Naive B cell (primary cell): ENCODE measurements at regions not wholly inside any gene's neighbourhood (a gene's known extent, or its start where the extent isn't known, plus 50 kb on each side); places are given as distances from the start of the nearest gene placed in this dataset.
"Not testable (repeated sequence)": the region's sequence is repeated elsewhere in the genome, so short reads cannot be mapped to it uniquely, and the experiment has no call there.

ENCODE experiments used
- ATAC-seq, 2 donors: fragments of 150-1000 bp; cut with Tn5 transposase; 2 replicates each; pipeline ENCODE4 v1.10.0; 2021; ENCODE audit warnings: low read depth in 2 of 2, mild to moderate bottlenecking in 2 of 2, moderate library complexity in 2 of 2
- DNase-seq: peaks from one replicate; pipeline ENCODE4 v3.0.0; 2022
- H3K27ac Mint-ChIP-seq, 6 donors: one replicate each; pipeline ENCODE4 v1.8.0; 2020 to 2022; ENCODE audit warnings: mild to moderate bottlenecking in 6 of 6, mixed read lengths in 6 of 6, moderate library complexity in 5 of 6, inconsistent platforms in 2 of 6
- H3K27me3 Mint-ChIP-seq, 3 donors: one replicate each; pipeline ENCODE4 v1.8.0; 2021 to 2022; ENCODE audit warnings: mixed read lengths in 3 of 3, mild to moderate bottlenecking in 1 of 3
- H3K36me3 Mint-ChIP-seq, 2 donors: one replicate each; pipeline ENCODE4 v1.8.0; 2020 to 2022; ENCODE audit warnings: mixed read lengths in 2 of 2, inconsistent platforms in 1 of 2, mild to moderate bottlenecking in 1 of 2
- H3K4me1 Mint-ChIP-seq, 3 donors: one replicate each; pipeline ENCODE4 v1.8.0; 2020 to 2022; ENCODE audit warnings: mixed read lengths in 3 of 3, inconsistent platforms in 1 of 3, mild to moderate bottlenecking in 1 of 3, moderate library complexity in 1 of 3
- H3K4me3 Mint-ChIP-seq, 8 donors: one replicate each; pipeline ENCODE4 v1.8.0; 2020 to 2022; ENCODE audit warnings: mild to moderate bottlenecking in 8 of 8, mixed read lengths in 8 of 8, moderate library complexity in 8 of 8, inconsistent platforms in 2 of 8
- H3K9me3 Mint-ChIP-seq, 7 donors: one replicate each; pipeline ENCODE4 v1.8.0; 2020 to 2022; ENCODE audit warnings: mixed read lengths in 7 of 7, mild to moderate bottlenecking in 5 of 7, inconsistent platforms in 2 of 7, moderate library complexity in 1 of 7

GRCh38 chr3:173342679-173343078 lies 54.9 kb upstream of the NLGN1 start:
- ATAC-seq (no peak), DNase-seq (no peak)
- no peak overlapping the region for H3K27ac Mint-ChIP-seq
- no peaks in the 10 kb centered on the region for H3K27me3 Mint-ChIP-seq
- no peaks in the 10 kb centered on the region for H3K36me3 Mint-ChIP-seq
- no peaks in the 10 kb centered on the region for H3K4me1 Mint-ChIP-seq
- H3K4me3 Mint-ChIP-seq = no peak overlapping the region
- peaks cover 0 to 9% (median 5%) of the 10 kb centered on the region in 7 donors for H3K9me3 Mint-ChIP-seq

GRCh38 chr3:173340626-173341025 lies 56.9 kb upstream of the NLGN1 start:
- no peak overlapping the region for H3K27ac Mint-ChIP-seq
- H3K27me3 Mint-ChIP-seq = no peaks in the 10 kb centered on the region
- H3K4me1 Mint-ChIP-seq = no peaks in the 10 kb centered on the region
- DNase-seq (no peak), ATAC-seq (no peak)
- H3K9me3 Mint-ChIP-seq = peaks cover 0 to 4% (median 2%) of the 10 kb centered on the region in 7 donors
- no peak overlapping the region for H3K4me3 Mint-ChIP-seq
- no peaks in the 10 kb centered on the region for H3K36me3 Mint-ChIP-seq

GRCh38 chr3:173336261-173336660 lies 61.3 kb upstream of the NLGN1 start:
- peaks cover 0 to 8% (median under 1%) of the 10 kb centered on the region in 7 donors for H3K9me3 Mint-ChIP-seq
- no peak overlapping the region for H3K27ac Mint-ChIP-seq
- no peaks in the 10 kb centered on the region for H3K4me1 Mint-ChIP-seq
- peaks cover 0 to 4% (median 0%) of the 10 kb centered on the region in 3 donors for H3K27me3 Mint-ChIP-seq
- DNase-seq (no peak), ATAC-seq (no peak)
- H3K36me3 Mint-ChIP-seq = no peaks in the 10 kb centered on the region
- H3K4me3 Mint-ChIP-seq = no peak overlapping the region

- Mint-ChIP-seq H3K36me3 (no peaks in the 10 kb centered on the region), H3K4me3 (no peak overlapping the region), H3K9me3 (no peaks in the 10 kb centered on the region), H3K4me1 (no peaks in the 10 kb centered on the region), H3K27ac (no peak overlapping the region), H3K27me3 (peaks cover 0 to 6% (median 0%) of the 10 kb centered on the region in 3 donors)
- DNase-seq (no peak), ATAC-seq (no peak)
These were observed 91.4 kb upstream of the NLGN1 start for GRCh38 chr3:173306110-173306509.

- Mint-ChIP-seq H3K4me3 (no peak overlapping the region), H3K4me1 (no peaks in the 10 kb centered on the region), H3K27me3 (peaks cover 0 to 6% (median 0%) of the 10 kb centered on the region in 3 donors), H3K27ac (no peak overlapping the region), H3K36me3 (no peaks in the 10 kb centered on the region), H3K9me3 (peaks cover 0 to 8% (median 0%) of the 10 kb centered on the region in 7 donors)
- DNase-seq (no peak), ATAC-seq (no peak)
These were observed 93.3 kb upstream of the NLGN1 start for GRCh38 chr3:173304182-173304800.

- no peak overlapping the region for H3K27ac Mint-ChIP-seq
- peaks cover 0 to 10% (median 4%) of the 10 kb centered on the region in 7 donors for H3K9me3 Mint-ChIP-seq
- no peaks in the 10 kb centered on the region for H3K36me3 Mint-ChIP-seq
- DNase-seq = no peak
- H3K4me1 Mint-ChIP-seq = no peaks in the 10 kb centered on the region
- H3K4me3 Mint-ChIP-seq = no peak overlapping the region
- peaks cover 0 to 6% (median 0%) of the 10 kb centered on the region in 3 donors for H3K27me3 Mint-ChIP-seq
- no peak for ATAC-seq
These were observed 95.9 kb upstream of the NLGN1 start for GRCh38 chr3:173301647-173302046.

- H3K27me3 Mint-ChIP-seq = no peaks in the 10 kb centered on the region
- H3K36me3 Mint-ChIP-seq = no peaks in the 10 kb centered on the region
These were observed 108.5 kb upstream of the NLGN1 start for GRCh38 chr3:173289072-173289471.

GRCh38 chr3:173287361-173287760 lies 110.2 kb upstream of the NLGN1 start:
- Mint-ChIP-seq H3K9me3 (peaks cover 2 to 14% (median 5%) of the 10 kb centered on the region in 7 donors), H3K27me3 (no peaks in the 10 kb centered on the region), H3K4me3 (no peak overlapping the region), H3K27ac (no peak overlapping the region), H3K4me1 (no peaks in the 10 kb centered on the region), H3K36me3 (no peaks in the 10 kb centered on the region)
- DNase-seq (no peak), ATAC-seq (no peak)

More at GRCh38 chr3:173289072-173289471, 108.5 kb upstream of the NLGN1 start:
- Mint-ChIP-seq H3K27ac (no peak overlapping the region), H3K4me1 (no peaks in the 10 kb centered on the region), H3K9me3 (peaks cover 3 to 14% (median 5%) of the 10 kb centered on the region in 7 donors), H3K4me3 (no peak overlapping the region)
- ATAC-seq = no peak
- DNase-seq = no peak

GRCh38 chr3:173286507-173286906 lies 111.0 kb upstream of the NLGN1 start:
- not testable (repeated sequence) for H3K36me3 Mint-ChIP-seq, ATAC-seq, H3K27me3 Mint-ChIP-seq, H3K27ac Mint-ChIP-seq, H3K4me1 Mint-ChIP-seq, H3K4me3 Mint-ChIP-seq, DNase-seq
- peaks cover 2 to 14% (median 5%) of the 10 kb centered on the region in 7 donors for H3K9me3 Mint-ChIP-seq

- Mint-ChIP-seq H3K9me3 (peaks cover 2 to 14% (median 5%) of the 10 kb centered on the region in 7 donors), H3K27me3 (no peaks in the 10 kb centered on the region), H3K27ac (no peak overlapping the region), H3K4me3 (no peak overlapping the region), H3K36me3 (no peaks in the 10 kb centered on the region), H3K4me1 (no peaks in the 10 kb centered on the region)
- DNase-seq (no peak), ATAC-seq (no peak)
These were observed 113.2 kb upstream of the NLGN1 start for GRCh38 chr3:173284301-173284700.

GRCh38 chr3:173275740-173276139 lies 121.8 kb upstream of the NLGN1 start:
- ATAC-seq = no peak
- peaks cover 0 to 9% of the 10 kb centered on the region in 2 donors for H3K36me3 Mint-ChIP-seq

GRCh38 chr3:173273838-173274237 lies 123.7 kb upstream of the NLGN1 start:
- Mint-ChIP-seq H3K27me3 (no peaks in the 10 kb centered on the region), H3K9me3 (peaks cover 0 to 7% (median 4%) of the 10 kb centered on the region in 7 donors), H3K4me3 (no peak overlapping the region), H3K36me3 (peaks cover 0 to 9% of the 10 kb centered on the region in 2 donors), H3K4me1 (no peaks in the 10 kb centered on the region), H3K27ac (no peak overlapping the region)
- DNase-seq (no peak), ATAC-seq (no peak)

More at GRCh38 chr3:173275740-173276139, 121.8 kb upstream of the NLGN1 start:
- peaks cover 0 to 7% (median 4%) of the 10 kb centered on the region in 7 donors for H3K9me3 Mint-ChIP-seq
- no peak overlapping the region for H3K27ac Mint-ChIP-seq
- H3K4me3 Mint-ChIP-seq = no peak overlapping the region
- H3K4me1 Mint-ChIP-seq = no peaks in the 10 kb centered on the region
- no peak for DNase-seq
- H3K27me3 Mint-ChIP-seq = no peaks in the 10 kb centered on the region

GRCh38 chr3:173268781-173269180 lies 127.7 kb upstream of the SPATA16 start:
- Mint-ChIP-seq H3K27ac (no peak overlapping the region), H3K9me3 (peaks cover 0 to 6% (median 0%) of the 10 kb centered on the region in 7 donors), H3K4me3 (no peak overlapping the region), H3K27me3 (no peaks in the 10 kb centered on the region), H3K36me3 (no peaks in the 10 kb centered on the region), H3K4me1 (no peaks in the 10 kb centered on the region)
- no peak for DNase-seq
- ATAC-seq = no peak

GRCh38 chr3:173267716-173268115 lies 126.7 kb upstream of the SPATA16 start:
- peaks cover 0 to 3% (median 0%) of the 10 kb centered on the region in 7 donors for H3K9me3 Mint-ChIP-seq
- H3K4me3 Mint-ChIP-seq = no peak overlapping the region
- no peaks in the 10 kb centered on the region for H3K36me3 Mint-ChIP-seq
- H3K27me3 Mint-ChIP-seq = no peaks in the 10 kb centered on the region
- H3K4me1 Mint-ChIP-seq = no peaks in the 10 kb centered on the region
- no peak for ATAC-seq
- DNase-seq = no peak
- no peak overlapping the region for H3K27ac Mint-ChIP-seq
